ENCODE measurements at regions not wholly inside any gene's neighbourhood (a gene's known extent, or its start where the extent isn't known, plus 50 kb on each side); places are given as distances from the start of the nearest gene placed in this dataset.

- no peak for TF ChIP-seq CTCF (conservative IDR thresholded peaks at IDR 0.05)
- Histone ChIP-seq H3K4me1 (ENCODE audit: insufficient read depth, low read length) (no peaks in the 10 kb centered on the region; the same call in 1 of the 2 replicates), H3K23me2 (ENCODE audit: insufficient read length, low read depth, low read length, poor library complexity, severe bottlenecking) (no peaks in the 10 kb centered on the region), H3T11ph (ENCODE audit: low read length) (no peak overlapping the region), H3K27ac (ENCODE audit: insufficient read length, low read depth, low read length) (no peak overlapping the region), H2BK12ac (ENCODE audit: insufficient read length, low read depth, low read length) (no peak overlapping the region), H3K9ac (ENCODE audit: extremely low read depth, insufficient read length, low read length) (no peak overlapping the region), H3K56ac (ENCODE audit: insufficient read length, low read depth, low read length) (no peak overlapping the region), H4K5ac (ENCODE audit: insufficient read length, low read depth, low read length) (no peak overlapping the region), H4K8ac (replicated peaks; ENCODE audit: insufficient read length, low read depth, low read length) (no peak overlapping the region), H3K14ac (ENCODE audit: insufficient read depth, low read length) (no peak overlapping the region), H3K79me2 (ENCODE audit: insufficient read depth, low read length) (no peaks in the 10 kb centered on the region), H4K91ac (ENCODE audit: insufficient read length, low read depth, low read length) (no peak overlapping the region), H2BK5ac (ENCODE audit: insufficient read length, low read length) (no peak overlapping the region), H2AFZ (ENCODE audit: low read length) (no peak overlapping the region), H3K23ac (ENCODE audit: insufficient read length, low read depth, low read length) (no peak overlapping the region), H3K27me3 (ENCODE audit: insufficient read depth, low read length) (no peaks in the 10 kb centered on the region), H3K79me1 (ENCODE audit: insufficient read depth, low read depth, low read length, poor library complexity, severe bottlenecking) (no peaks in the 10 kb centered on the region), H2BK20ac (ENCODE audit: low read depth, low read length, poor library complexity, severe bottlenecking) (no peak overlapping the region), H3K9me3 (ENCODE audit: control insufficient read depth, low read depth, low read length) (no peaks in the 10 kb centered on the region), H2BK15ac (ENCODE audit: low read depth, low read length) (no peak overlapping the region), H3K4ac (ENCODE audit: low read depth, low read length) (no peak overlapping the region), H3K4me2 (ENCODE audit: insufficient read depth, insufficient read length, low read length) (no peak overlapping the region), H3K18ac (ENCODE audit: insufficient read length, low read depth, low read length) (no peak overlapping the region), H4K20me1 (ENCODE audit: control insufficient read depth, insufficient read depth, insufficient read length) (no peaks in the 10 kb centered on the region), H2BK120ac (ENCODE audit: low read depth, low read length, poor library complexity, severe bottlenecking) (no peak overlapping the region), H2AK5ac (ENCODE audit: insufficient read length, low read length) (no peak overlapping the region)
- H3K4me3 Mint-ChIP-seq: no peak overlapping the region
- DNase-seq: no peak
- WGBS (ENCODE audit: extremely low coverage, insufficient read length, low lambda C conversion rate): no CpG with 5 or more reads among the region's 10 CpGs
- H3K9me3 Mint-ChIP-seq: no peaks in the 10 kb centered on the region
- no peak overlapping the region for H3K27ac Mint-ChIP-seq
- no peaks in the 10 kb centered on the region for H3K36me3 Mint-ChIP-seq (ENCODE audit: insufficient read depth in 1 of 3, low read depth in 3 of 3)
- peaks cover 10 to 12% of the 10 kb centered on the region in 2 experiments for H3K4me1 Mint-ChIP-seq
- no peaks in the 10 kb centered on the region for H3K27me3 Mint-ChIP-seq (ENCODE audit: low read depth)
Observed at GRCh38 chr15:29936353-29937049, 114.2 kb upstream of the TJP1 start.
